HPDE6-E6E7 (cell line): ENCODE measurements at regions not wholly inside any gene's neighbourhood (a gene's known extent, or its start where the extent isn't known, plus 50 kb on each side); places are given as distances from the start of the nearest gene placed in this dataset.
"Not testable (repeated sequence)": the region's sequence is repeated elsewhere in the genome, so short reads cannot be mapped to it uniquely, and the experiment has no call there.

Experiments used
- DNase-seq: peaks from one replicate; pipeline ENCODE4 v3.0.0; 2011; ENCODE audit warnings: missing footprints; ENCODE audit errors: extremely low spot score

DNA sequence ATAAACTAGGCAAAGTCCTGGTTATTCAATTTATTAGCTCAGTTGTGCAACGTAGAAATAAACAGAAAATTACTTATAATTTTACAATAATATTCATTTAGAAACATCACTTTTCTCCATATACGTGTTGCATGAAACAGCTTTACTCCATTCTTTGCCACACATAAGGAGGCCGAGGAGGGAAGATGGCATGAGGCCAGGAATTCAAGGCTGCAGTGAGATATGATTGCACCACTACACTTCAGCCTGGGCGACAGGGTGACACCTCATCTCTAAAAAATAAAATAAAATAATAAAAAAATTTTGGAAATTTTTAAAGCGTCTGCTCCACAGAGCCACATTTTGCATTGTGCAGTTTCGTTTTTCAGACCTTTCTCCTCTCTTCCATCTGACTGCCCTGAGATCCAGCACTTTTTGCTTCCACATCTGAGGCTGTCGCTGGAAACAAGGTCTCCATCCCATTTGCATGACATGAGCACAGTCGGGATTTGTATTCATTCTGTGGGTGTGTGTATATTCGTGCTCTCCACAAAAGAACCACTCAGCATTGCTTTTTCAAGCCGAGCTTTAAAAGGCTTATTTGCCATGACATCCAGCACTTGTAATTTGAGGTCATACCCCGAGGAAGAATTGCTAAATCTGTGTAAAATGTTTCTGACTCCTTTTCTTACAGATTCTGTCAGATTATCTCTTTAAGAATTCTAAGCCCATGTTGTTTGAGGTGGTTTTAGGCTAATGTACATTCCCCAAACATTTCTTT lies 98.6 kb upstream of the MSX2 start:
- no peak for DNase-seq

DNA sequence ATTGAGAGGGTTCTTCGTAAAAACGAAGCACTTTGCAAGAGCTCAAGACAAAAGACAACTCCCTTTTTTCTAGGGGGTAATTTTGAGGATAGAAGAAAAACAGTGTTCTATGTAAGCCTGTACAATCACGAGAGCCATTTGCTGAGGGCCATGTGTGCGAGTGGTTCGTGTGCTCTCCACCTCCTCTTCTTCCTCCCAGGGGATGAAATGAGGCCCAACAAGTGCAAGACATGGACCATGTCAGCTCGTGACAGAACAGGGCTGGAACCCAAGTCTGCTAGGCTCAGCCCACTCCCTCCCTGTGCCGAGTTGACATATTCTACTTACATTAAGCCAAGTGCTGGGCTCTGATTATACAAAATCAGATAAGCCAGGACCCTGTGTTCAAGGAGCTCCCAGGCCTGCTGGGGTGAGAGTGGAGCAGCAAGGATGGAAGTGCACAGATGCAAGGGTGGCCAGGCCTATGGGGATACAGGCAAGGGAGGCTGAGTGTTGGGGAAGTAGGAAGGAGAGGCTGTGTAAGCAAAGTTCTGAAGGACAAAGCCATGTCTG lies 97.9 kb upstream of the MSX2 start:
- no peak for DNase-seq

GRCh38 chr5:174636094-174636493 lies 88.3 kb upstream of the MSX2 start:
- no peak for DNase-seq

- DNase-seq: no peak
Observed at GRCh38 chr5:174642816-174643405, 81.5 kb upstream of the MSX2 start.

GRCh38 chr5:174644436-174644835 lies 79.9 kb upstream of the MSX2 start:
- no peak for DNase-seq

DNA sequence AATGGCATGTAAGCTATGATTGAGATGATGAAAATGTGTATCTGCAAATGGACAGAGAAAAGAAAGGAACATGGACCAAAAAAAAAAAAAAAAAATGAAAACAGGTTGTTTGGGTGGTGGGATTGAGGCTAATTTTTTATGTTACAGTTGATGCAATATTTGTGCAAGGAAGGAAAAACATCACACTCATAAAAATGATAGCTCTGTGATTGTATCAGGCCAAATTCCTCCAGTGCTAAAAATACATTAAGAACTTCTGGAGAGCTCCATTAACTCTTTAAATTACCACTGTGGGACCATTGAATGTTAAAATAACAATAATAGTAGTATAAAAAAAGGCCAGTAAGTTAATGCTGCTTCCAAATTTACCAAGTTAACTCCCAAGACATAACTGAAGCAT lies 79.5 kb upstream of the MSX2 start:
- DNase-seq: no peak

GRCh38 chr5:174645677-174646076 lies 78.7 kb upstream of the MSX2 start:
- DNase-seq: no peak

DNA sequence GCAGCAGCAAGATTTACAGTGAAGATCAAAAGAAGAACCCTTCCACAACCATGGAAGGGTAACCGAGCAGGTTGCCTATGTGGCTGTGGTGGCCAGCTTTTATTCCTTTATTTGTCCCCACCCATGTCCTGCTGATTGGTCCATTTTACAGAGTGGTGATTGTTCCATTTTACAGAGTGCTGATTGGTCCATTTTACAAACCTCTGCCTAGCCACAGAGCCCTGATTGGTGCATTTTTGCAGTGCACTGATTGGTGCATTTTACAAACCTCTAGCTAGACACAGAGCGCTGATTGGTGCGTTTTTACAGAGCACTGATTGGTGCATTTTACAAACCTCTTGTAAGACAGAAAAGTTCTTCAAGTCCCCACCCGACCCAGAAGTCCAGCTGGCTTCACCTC lies 75.8 kb upstream of the MSX2 start:
- not testable (repeated sequence) for DNase-seq

DNA sequence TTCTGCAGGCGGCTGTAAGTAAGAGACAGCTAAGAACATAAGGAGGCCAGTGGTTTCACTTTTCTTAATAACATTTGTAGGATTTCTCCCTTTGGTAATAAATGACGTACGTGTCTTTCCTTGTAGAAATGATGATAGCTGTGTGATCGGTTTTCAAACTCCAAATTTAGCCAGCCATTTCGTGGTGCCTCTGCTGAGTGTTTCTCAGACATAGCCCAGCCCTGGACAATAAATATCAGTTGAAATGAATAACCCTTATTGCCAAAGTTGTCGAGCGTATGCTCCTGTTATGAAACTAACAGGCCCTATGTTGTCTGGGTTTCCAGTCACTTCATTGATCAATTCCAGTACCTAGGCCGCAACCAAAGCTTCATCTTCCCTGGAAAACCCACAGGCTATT lies 75.0 kb upstream of the MSX2 start:
- no peak for DNase-seq

DNA sequence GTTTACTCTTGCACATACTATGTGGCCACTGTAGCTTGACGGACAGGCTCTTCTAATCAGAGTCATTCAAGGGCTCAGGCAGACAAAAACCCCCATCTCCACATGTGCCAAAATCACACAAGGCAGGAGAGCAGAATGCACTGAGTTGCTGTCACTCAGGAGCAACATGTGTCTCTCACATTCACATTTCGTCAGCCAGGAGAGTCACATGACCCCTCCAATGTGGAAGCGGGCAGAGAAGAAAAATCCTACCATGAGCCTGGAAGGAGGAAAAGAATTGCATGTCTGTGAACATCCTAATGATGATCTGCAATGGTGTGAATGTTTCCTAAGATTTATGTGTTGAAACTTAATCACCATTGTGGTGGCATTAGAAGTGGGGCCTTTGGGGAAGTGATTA lies 69.9 kb upstream of the MSX2 start:
- DNase-seq: no peak

GRCh38 chr5:174655351-174655750 lies 69.0 kb upstream of the MSX2 start:
- DNase-seq: no peak

DNA sequence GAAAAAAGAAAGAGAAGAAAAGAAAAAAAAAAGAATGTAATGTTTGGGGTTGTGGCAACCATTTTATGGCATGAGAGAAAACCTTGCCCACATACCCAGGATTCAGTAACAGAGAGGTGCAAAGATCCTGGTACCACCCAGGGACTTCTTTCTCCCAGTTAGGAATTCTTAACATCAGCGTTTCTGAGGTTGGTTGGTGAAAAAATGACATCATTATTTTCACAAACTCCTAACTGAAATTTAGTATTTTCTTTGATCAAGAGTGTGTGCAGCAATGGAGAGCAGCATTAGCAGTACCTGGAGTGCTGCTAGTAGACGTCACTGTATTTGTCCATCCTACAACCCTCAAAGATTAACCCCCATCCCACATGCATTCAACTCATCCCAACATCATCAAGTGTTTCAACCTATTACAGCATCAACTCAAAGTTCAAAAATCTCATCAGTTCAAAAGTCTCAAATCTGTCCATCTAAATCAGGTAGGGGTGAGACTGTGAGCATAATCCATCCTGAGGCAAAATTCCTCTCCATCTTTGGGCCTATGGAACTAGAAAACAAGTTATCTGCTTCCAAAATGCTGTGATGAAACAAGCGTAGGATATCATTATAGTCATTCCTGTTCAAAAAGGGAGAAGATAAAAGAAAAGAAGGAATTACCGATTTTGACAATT lies 60.1 kb upstream of the MSX2 start:
- no peak for DNase-seq

DNA sequence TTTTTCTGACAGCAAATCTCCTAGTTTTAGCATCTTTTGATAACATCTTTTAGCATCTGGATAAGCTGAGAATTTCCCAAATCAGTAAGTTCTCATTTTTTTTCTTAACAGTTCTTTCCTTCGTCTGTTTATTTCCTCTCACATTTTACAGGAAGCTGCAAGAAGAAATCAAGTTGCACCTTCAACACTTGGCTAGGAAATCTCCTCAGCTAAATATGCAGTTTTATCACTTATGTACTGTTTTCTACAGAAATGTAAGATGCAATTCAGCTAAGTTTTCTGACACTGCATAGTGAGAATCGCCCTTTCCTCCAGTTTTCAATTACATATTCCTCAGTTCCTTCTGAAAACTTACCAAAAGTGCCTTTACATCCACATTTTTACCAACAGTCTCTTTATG lies 59.0 kb upstream of the MSX2 start:
- no peak for DNase-seq

DNA sequence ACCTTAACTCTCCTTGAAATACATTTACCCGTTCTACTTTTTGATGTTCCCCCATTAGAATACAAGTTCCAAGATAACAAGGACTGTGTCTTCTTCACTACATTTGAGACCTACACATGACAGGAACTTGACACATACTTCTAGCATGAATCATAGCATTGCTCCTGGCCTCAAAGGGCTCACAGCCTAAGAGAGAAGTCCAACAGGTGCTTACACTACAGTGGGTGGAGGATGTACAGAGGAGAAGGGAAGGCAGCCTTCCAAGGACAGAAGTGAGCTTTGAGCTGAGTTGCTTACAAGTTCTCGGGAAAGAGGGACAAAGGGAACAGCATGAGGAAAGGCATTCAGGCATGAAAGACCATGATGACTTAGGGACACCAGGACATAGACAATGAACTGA lies 56.9 kb upstream of the MSX2 start:
- no peak for DNase-seq

GRCh38 chr5:174668349-174668748 lies 56.0 kb upstream of the MSX2 start:
- no peak for DNase-seq
